Thyroid gland (tissue), 4 donors: ENCODE measurements at regions not wholly inside any gene's neighbourhood (a gene's known extent, or its start where the extent isn't known, plus 50 kb on each side); places are given as distances from the start of the nearest gene placed in this dataset.

Experiments used
- DNase-seq, 2 donors: peaks; one replicate each; pipeline ENCODE4 v3.0.0-alpha.2; 2019
- H3K27ac ChIP-seq, 3 donors: fragments of 200-600 bp; sonication (generic); 1 replicate in 2 of 3; 2 replicates in 1 of 3; pipeline ENCODE4 v1.5.1; 2016 to 2019; ENCODE audit warnings: mild to moderate bottlenecking in 1 of 3, moderate library complexity in 1 of 3
- H3K27me3 ChIP-seq: fragments of 200-600 bp; sonication (generic); one replicate; pipeline ENCODE4 v1.5.1; 2019
- H3K36me3 ChIP-seq, 2 donors: fragments of 200-600 bp; sonication (generic); one replicate each; pipeline ENCODE4 v1.5.1; 2016 to 2019
- H3K4me1 ChIP-seq, 2 donors: fragments of 200-600 bp; sonication (generic); one replicate each; pipeline ENCODE4 v1.5.1; 2017 to 2019
- H3K4me3 ChIP-seq, 3 donors: fragments of 200-600 bp; sonication (generic); replicated peaks in 1 of 3; 1 replicate in 2 of 3; 2 replicates in 1 of 3; pipeline ENCODE4 v1.5.1; 2016; ENCODE audit warnings: mild to moderate bottlenecking in 1 of 3
- H3K9me3 ChIP-seq: fragments of 200-600 bp; sonication (generic); one replicate; pipeline ENCODE4 v1.5.1; 2017
- POLR2A ChIP-seq, 2 donors: fragments of 450-650 bp; IDR thresholded peaks; one replicate each; pipeline ENCODE4 v1.6.1; 2017; ENCODE audit warnings: antibody characterized with exemption in 2 of 2, mild to moderate bottlenecking in 2 of 2, moderate library complexity in 1 of 2
- whole genome bisulfite sequencing, 2 donors: methylation state at CpG; one replicate each; pipeline ENCODE4 v1.1.5; 2017; 5-methylcytosine and 5-hydroxymethylcytosine counted together
- intact Hi-C: fragments of 100-400 bp; cut with DNase I; formaldehyde crosslinking; loops from one replicate; pipeline ENCODE4 v1.15.1; 2023
- TF ChIP-seq, protein P1 (sequence below), 6 experiments: fragments of 200-600 bp in 3 of 6; fragments of 450-650 bp in 3 of 6; sonication (generic) in 3 of 6; IDR thresholded peaks; one replicate each; pipeline ENCODE4 v1.5.1; 2016 to 2019; ENCODE audit warnings: antibody characterized with exemption in 6 of 6, mild to moderate bottlenecking in 2 of 6, inconsistent platforms in 1 of 6, moderate library complexity in 1 of 6

DNA sequence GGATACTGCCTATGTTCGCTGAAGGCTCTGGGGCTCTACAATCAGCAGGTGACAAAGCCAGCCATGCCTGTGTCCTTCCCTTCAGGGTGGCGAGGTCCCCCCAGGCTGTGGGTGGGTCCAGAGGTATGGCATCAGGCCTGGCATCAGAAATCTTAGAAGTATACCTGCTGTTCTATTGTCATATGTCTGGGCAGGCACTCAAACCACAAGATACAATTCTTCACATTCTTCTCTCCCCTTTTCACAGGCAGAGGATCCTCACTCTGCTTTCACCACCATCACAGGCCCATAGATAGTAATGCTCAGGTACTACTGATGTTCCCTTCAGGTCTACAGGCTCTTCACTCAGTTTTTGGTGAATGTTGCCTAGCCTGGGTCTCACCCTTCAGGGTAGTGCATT lies 1180.0 kb upstream of the CITED2 start:
- WGBS, 2 donors, result 80 to 100% methylated on average over 1 to 2 of the region's 2 CpGs
- TF ChIP-seq, protein P1, sequence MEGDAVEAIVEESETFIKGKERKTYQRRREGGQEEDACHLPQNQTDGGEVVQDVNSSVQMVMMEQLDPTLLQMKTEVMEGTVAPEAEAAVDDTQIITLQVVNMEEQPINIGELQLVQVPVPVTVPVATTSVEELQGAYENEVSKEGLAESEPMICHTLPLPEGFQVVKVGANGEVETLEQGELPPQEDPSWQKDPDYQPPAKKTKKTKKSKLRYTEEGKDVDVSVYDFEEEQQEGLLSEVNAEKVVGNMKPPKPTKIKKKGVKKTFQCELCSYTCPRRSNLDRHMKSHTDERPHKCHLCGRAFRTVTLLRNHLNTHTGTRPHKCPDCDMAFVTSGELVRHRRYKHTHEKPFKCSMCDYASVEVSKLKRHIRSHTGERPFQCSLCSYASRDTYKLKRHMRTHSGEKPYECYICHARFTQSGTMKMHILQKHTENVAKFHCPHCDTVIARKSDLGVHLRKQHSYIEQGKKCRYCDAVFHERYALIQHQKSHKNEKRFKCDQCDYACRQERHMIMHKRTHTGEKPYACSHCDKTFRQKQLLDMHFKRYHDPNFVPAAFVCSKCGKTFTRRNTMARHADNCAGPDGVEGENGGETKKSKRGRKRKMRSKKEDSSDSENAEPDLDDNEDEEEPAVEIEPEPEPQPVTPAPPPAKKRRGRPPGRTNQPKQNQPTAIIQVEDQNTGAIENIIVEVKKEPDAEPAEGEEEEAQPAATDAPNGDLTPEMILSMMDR (IDR thresholded peaks at IDR 0.05), result no peak
- no peak for TF ChIP-seq POLR2A (IDR thresholded peaks at IDR 0.05)
- Histone ChIP-seq H3K4me3 (no peak overlapping the region), H3K27ac (no peak overlapping the region), H3K9me3 (no peaks in the 10 kb centered on the region), H3K36me3 (no peaks in the 10 kb centered on the region), H3K4me1 (no peaks in the 10 kb centered on the region), H3K27me3 (no peaks in the 10 kb centered on the region)
- intact Hi-C loops, result no loop called here
- DNase-seq, result no peak

- Histone ChIP-seq H3K27ac (no peak overlapping the region), H3K27me3 (no peaks in the 10 kb centered on the region), H3K9me3 (no peaks in the 10 kb centered on the region), H3K4me3 (no peak overlapping the region), H3K4me1 (no peaks in the 10 kb centered on the region), H3K36me3 (no peaks in the 10 kb centered on the region)
- DNase-seq, result no peak
- no peak for TF ChIP-seq POLR2A (IDR thresholded peaks at IDR 0.05)
- TF ChIP-seq, protein P1 (IDR thresholded peaks at IDR 0.05), result no peak
- intact Hi-C loops, result no loop called here
- WGBS, 2 donors, result 72% methylated on average over 1 of the region's 1 CpG
Measured at GRCh38 chr6:140548366-140548765, 1173.9 kb upstream of the CITED2 start.

DNA sequence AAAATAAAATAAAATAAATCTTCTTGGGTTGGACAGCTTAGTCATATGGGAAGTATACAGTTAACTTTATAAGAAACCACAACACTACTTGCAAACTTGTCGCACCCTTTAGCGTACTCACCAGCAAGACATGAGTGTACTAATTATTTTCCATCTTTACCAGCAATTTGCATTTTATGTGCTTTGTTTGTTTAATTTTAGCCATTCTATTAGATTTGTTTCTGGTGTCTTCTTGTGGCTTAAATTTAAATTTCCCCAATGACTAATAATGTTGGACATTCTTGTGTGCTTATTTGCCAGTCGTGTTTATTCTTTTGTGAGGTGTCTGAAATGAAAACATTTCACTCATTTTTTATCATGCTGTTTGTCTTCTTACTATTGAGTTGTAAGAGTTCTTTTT lies 1172.2 kb upstream of the CITED2 start:
- H3K27me3 ChIP-seq, result no peaks in the 10 kb centered on the region
- whole genome bisulfite sequencing, 2 donors, result 74 to 88% methylated on average over 3 of the region's 3 CpGs
- H3K4me1 ChIP-seq, result no peaks in the 10 kb centered on the region
- DNase-seq, result no peak
- H3K4me3 ChIP-seq, result no peak overlapping the region
- H3K36me3 ChIP-seq, result no peaks in the 10 kb centered on the region
- intact Hi-C loops, result no loop called here
- TF ChIP-seq, protein P1 (IDR thresholded peaks at IDR 0.05), result no peak
- TF ChIP-seq POLR2A (IDR thresholded peaks at IDR 0.05), result no peak
- no peak overlapping the region for H3K27ac ChIP-seq
- H3K9me3 ChIP-seq, result no peaks in the 10 kb centered on the region

DNA sequence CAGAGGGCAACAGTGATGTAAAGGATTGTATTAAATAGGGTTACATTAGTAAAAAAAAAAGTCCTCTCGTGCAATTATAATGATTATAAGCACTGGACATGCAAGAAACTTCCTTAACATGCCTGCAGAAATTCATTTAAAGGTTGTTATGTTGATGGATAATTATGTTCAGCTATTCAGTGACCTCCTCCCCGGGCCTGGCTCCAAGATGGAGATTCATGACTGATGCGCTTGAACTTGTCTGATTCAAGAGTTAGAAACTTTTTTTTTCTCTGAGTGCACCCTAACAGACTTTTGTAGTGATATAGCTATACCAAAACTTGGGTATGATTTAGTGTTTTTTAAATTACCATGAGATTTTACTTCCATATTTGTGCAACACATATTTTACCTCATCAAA lies 1170.0 kb upstream of the CITED2 start:
- H3K9me3 ChIP-seq, result no peaks in the 10 kb centered on the region
- H3K27ac ChIP-seq, result no peak overlapping the region
- 89% methylated on average over 3 of the region's 3 CpGs for WGBS, 2 donors
- DNase-seq, result no peak
- H3K27me3 ChIP-seq, result no peaks in the 10 kb centered on the region
- no peaks in the 10 kb centered on the region for H3K4me1 ChIP-seq
- TF ChIP-seq, protein P1 (IDR thresholded peaks at IDR 0.05), result no peak
- TF ChIP-seq POLR2A (IDR thresholded peaks at IDR 0.05), result no peak
- no peaks in the 10 kb centered on the region for H3K36me3 ChIP-seq
- intact Hi-C loops, result no loop called here
- H3K4me3 ChIP-seq, result no peak overlapping the region

DNA sequence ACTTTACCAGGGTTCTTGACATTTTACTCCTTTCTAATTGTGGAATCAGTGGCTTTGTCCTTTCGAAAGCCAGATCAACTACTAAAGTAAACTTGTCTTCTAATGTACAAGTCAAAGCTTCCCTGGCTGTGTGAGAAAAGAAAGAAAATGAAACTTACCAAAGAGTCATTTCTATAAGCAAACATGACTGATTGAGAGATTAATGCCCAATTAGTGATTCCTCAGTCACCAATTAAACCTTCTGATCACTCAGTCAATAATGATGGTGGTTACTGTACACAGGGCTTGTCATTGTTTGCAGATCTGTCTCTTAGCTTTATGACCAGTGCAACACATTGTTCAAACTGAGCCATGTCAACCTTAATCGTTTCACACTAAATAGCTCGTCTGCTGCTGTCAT lies 1168.4 kb upstream of the CITED2 start:
- TF ChIP-seq POLR2A (IDR thresholded peaks at IDR 0.05), result no peak
- TF ChIP-seq, protein P1 (IDR thresholded peaks at IDR 0.05), result no peak
- H3K4me1 ChIP-seq, result peaks cover 9 to 12% of the 10 kb centered on the region in 2 donors
- 79 to 81% methylated on average over 3 of the region's 3 CpGs for WGBS, 2 donors
- no peak overlapping the region for H3K27ac ChIP-seq
- H3K4me3 ChIP-seq, result no peak overlapping the region
- no peaks in the 10 kb centered on the region for H3K36me3 ChIP-seq
- no peak for DNase-seq
- no peaks in the 10 kb centered on the region for H3K9me3 ChIP-seq
- H3K27me3 ChIP-seq, result no peaks in the 10 kb centered on the region
- intact Hi-C loops, result no loop called here
